ENCODE measurements at regions not wholly inside any gene's neighbourhood (a gene's known extent, or its start where the extent isn't known, plus 50 kb on each side); places are given as distances from the start of the nearest gene placed in this dataset.

DNA sequence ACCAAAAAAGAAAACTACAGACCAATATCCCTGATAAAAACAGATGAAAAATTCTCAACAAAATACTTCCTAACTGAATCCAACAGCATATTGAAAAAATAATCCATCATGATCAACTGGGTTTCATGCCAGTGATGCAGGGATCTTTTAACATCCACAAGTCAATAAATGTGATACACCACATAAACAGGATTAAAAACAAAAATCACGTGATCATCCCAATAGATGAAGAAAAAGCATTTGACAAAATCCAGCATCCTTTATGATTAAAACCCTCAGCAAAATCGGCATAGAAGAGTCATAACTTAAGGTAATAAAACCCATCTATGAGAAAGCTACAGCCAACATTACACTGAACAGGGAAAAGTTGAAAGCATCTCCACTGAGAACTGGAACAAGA, 107.5 kb downstream of the DCLK3 start:
- DNase-seq (ENCODE audit: low read depth, low spot score): no peak
- no peak for TF ChIP-seq CTCF (IDR thresholded peaks at IDR 0.05; ENCODE audit: low read depth, low read length)
- no peak overlapping the region for H3K4me3 ChIP-seq (ENCODE audit: low read depth, low read length)
- in situ Hi-C loops (cut with HindIII; ENCODE audit: low sequenced_read_pairs): no loop called here

DNA sequence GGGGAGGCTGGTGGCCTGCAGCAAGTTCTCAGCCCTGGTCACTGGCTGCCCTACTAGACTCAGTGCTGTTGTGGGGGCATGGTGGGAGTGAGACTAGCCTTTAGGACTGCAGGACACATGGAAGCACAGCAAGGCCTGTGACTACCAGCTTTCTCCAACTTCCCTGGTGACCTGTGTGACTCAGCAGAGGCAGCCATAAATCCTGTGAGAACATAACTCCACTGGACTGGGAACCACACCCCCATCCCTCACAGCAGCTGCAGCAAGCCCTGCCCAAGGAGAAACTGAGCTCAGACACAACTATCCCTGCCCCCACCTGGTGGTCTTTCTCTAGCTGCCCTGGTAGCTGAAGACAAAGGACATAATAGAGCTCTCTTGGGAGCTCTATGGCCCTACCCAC, 111.3 kb downstream of the DCLK3 start:
- no peak overlapping the region for H3K4me3 ChIP-seq (ENCODE audit: low read depth, low read length)
- no peak for TF ChIP-seq CTCF (IDR thresholded peaks at IDR 0.05; ENCODE audit: low read depth, low read length)
- peak; percentile 54 for DNase-seq (ENCODE audit: low read depth, low spot score)
- in situ Hi-C loops (cut with HindIII; ENCODE audit: low sequenced_read_pairs): no loop called here

GRCh38 chr3:36652104-36652503, 112.2 kb downstream of the DCLK3 start:
- DNase-seq (ENCODE audit: low read depth, low spot score): no peak
- in situ Hi-C loops (cut with HindIII; ENCODE audit: low sequenced_read_pairs): no loop called here
- no peak overlapping the region for H3K4me3 ChIP-seq (ENCODE audit: low read depth, low read length)
- no peak for TF ChIP-seq CTCF (IDR thresholded peaks at IDR 0.05; ENCODE audit: low read depth, low read length)

DNA sequence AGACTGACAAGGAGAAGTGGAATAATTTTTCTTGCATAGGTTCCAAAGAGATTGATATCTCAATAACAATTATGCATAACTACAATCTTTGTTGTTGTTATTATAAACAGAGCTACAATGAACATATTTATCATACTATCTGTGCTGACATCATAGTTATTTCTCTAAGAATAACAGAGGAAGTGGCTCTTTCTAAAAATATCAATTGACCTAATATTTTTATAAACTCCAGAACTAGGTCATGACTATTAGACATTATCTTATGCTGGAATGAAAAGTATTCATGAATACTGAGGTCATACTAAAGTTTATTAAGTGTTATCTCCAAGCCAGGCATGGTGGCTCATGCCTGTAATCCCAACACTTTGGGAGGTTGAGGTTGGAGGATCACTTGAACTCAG, 114.1 kb downstream of the DCLK3 start:
- no peak overlapping the region for H3K4me3 ChIP-seq (ENCODE audit: low read depth, low read length)
- TF ChIP-seq CTCF (IDR thresholded peaks at IDR 0.05; ENCODE audit: low read depth, low read length): no peak
- in situ Hi-C loops (cut with HindIII; ENCODE audit: low sequenced_read_pairs): no loop called here
- peak; percentile 61 for DNase-seq (ENCODE audit: low read depth, low spot score)

GRCh38 chr3:36649125-36649524, 115.2 kb downstream of the DCLK3 start:
- in situ Hi-C loops (cut with HindIII; ENCODE audit: low sequenced_read_pairs): no loop called here

GRCh38 chr3:36648241-36649034, 115.9 kb downstream of the DCLK3 start:
- no peak for TF ChIP-seq CTCF (IDR thresholded peaks at IDR 0.05; ENCODE audit: low read depth, low read length)
- H3K4me3 ChIP-seq (ENCODE audit: low read depth, low read length): no peak overlapping the region
- in situ Hi-C loops (cut with HindIII; ENCODE audit: low sequenced_read_pairs): no loop called here
- DNase-seq (ENCODE audit: low read depth, low spot score): peak; percentile 95

More at GRCh38 chr3:36649125-36649524, 115.2 kb downstream of the DCLK3 start:
- TF ChIP-seq CTCF (IDR thresholded peaks at IDR 0.05; ENCODE audit: low read depth, low read length): no peak
- no peak for DNase-seq (ENCODE audit: low read depth, low spot score)
- no peak overlapping the region for H3K4me3 ChIP-seq (ENCODE audit: low read depth, low read length)
